ENCODE measurements at regions not wholly inside any gene's neighbourhood (a gene's known extent, or its start where the extent isn't known, plus 50 kb on each side); places are given as distances from the start of the nearest gene placed in this dataset.
"Not testable (repeated sequence)": the region's sequence is repeated elsewhere in the genome, so short reads cannot be mapped to it uniquely, and the experiment has no call there.

DNA sequence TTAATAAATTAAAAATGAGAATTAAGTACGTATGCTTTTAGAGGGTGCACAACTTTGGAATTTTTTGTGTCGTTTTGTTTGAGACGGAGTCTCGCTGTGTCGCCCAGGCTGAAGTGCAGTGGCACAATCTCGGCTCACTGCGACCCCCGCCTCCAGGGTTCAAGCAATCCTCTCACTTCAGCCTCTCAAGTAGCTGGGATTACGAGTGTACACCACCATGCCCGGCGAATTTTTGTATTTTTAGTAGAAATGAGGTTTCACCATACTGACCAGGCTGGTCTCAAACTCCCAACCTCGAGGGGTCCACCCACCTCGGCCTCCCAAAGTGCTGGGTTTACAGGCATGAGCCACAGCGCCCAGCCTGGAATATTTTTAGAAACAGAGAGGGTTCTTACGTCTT, 812.4 kb downstream of the TMEM121 start:
- TF ChIP-seq, protein P1, sequence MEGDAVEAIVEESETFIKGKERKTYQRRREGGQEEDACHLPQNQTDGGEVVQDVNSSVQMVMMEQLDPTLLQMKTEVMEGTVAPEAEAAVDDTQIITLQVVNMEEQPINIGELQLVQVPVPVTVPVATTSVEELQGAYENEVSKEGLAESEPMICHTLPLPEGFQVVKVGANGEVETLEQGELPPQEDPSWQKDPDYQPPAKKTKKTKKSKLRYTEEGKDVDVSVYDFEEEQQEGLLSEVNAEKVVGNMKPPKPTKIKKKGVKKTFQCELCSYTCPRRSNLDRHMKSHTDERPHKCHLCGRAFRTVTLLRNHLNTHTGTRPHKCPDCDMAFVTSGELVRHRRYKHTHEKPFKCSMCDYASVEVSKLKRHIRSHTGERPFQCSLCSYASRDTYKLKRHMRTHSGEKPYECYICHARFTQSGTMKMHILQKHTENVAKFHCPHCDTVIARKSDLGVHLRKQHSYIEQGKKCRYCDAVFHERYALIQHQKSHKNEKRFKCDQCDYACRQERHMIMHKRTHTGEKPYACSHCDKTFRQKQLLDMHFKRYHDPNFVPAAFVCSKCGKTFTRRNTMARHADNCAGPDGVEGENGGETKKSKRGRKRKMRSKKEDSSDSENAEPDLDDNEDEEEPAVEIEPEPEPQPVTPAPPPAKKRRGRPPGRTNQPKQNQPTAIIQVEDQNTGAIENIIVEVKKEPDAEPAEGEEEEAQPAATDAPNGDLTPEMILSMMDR (IDR thresholded peaks at IDR 0.05) = not testable (repeated sequence)
- not testable (repeated sequence) for TF ChIP-seq POLR2A, EP300, POLR2AphosphoS5 (IDR thresholded peaks at IDR 0.05)

Measured in stomach (tissue), 4 donors.